ENCODE measurements at regions not wholly inside any gene's neighbourhood (a gene's known extent, or its start where the extent isn't known, plus 50 kb on each side); places are given as distances from the start of the nearest gene placed in this dataset.

DNA sequence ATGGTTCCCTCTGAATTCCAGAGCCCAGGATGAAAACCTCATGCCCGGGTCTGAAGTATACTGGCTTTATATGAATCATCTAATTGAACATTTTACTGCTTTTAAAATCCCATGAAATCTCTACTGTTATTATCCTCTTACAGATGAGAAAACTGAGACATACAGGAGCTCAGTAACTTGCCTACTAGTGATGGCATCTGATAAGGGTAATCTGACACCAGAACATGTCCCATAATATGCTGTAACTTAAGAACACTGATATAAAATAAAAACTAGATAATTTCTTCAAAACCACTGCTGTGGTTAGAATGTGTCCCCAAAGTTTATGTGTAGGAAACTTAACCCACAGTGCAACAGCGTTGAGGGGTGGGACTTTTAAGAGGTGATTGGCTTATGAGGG is 219.6 kb upstream of the TMTC1 start:
- H3K27me3 ChIP-seq (ENCODE audit: control insufficient read depth, insufficient read depth, low read length) = peaks cover 3% of the 10 kb centered on the region
- ATAC-seq (ENCODE audit: low read depth) = no peak
- ChIA-PET POLR2A (ENCODE audit: unreplicated experiment) (interaction anchor here (0.7 kb wide), 1 partner anchor 156 kb away, joined by 3 read pairs; no protein-coding TSS in a partner anchor), CTCF (no interaction called here)
- no peak overlapping the region for H4K8ac ChIP-seq (ENCODE audit: low read depth in 2 of 2, low read length in 2 of 2)
- H2BK5ac ChIP-seq (ENCODE audit: low read depth, low read length, poor library complexity, severe bottlenecking) = no peak overlapping the region
- H3K9me3 ChIP-seq (ENCODE audit: control insufficient read depth, insufficient read depth, low read length) = no peaks in the 10 kb centered on the region
- H2AFZ ChIP-seq (replicated peaks; ENCODE audit: low read length, poor library complexity) = no peak overlapping the region
- no peak overlapping the region for H4K91ac ChIP-seq (ENCODE audit: insufficient read depth, low read depth, low read length)
- no peak overlapping the region for H3K27ac ChIP-seq (ENCODE audit: insufficient read depth, low read length)
- no peak overlapping the region for H3K23ac ChIP-seq (ENCODE audit: low read depth, low read length)
- no peak overlapping the region for H2BK120ac ChIP-seq (ENCODE audit: low read depth, low read length)
- no peak for TF ChIP-seq RCOR1 (IDR thresholded peaks at IDR 0.05; ENCODE audit: insufficient replicate concordance, low read length)
- TF ChIP-seq POLR2A (IDR thresholded peaks at IDR 0.05; ENCODE audit: low read depth, low read length) = no peak
- no peak for TF ChIP-seq RFX5 (IDR thresholded peaks at IDR 0.05; ENCODE audit: low read depth, low read length)
- TF ChIP-seq CEBPB (IDR thresholded peaks at IDR 0.05; ENCODE audit: low read depth, low read length) = no peak
- no peak for TF ChIP-seq RAD21 (IDR thresholded peaks at IDR 0.05; ENCODE audit: low read length)
- TF ChIP-seq NFE2L2 (IDR thresholded peaks at IDR 0.05; ENCODE audit: low read depth, low read length) = no peak
- TF ChIP-seq, protein P1, sequence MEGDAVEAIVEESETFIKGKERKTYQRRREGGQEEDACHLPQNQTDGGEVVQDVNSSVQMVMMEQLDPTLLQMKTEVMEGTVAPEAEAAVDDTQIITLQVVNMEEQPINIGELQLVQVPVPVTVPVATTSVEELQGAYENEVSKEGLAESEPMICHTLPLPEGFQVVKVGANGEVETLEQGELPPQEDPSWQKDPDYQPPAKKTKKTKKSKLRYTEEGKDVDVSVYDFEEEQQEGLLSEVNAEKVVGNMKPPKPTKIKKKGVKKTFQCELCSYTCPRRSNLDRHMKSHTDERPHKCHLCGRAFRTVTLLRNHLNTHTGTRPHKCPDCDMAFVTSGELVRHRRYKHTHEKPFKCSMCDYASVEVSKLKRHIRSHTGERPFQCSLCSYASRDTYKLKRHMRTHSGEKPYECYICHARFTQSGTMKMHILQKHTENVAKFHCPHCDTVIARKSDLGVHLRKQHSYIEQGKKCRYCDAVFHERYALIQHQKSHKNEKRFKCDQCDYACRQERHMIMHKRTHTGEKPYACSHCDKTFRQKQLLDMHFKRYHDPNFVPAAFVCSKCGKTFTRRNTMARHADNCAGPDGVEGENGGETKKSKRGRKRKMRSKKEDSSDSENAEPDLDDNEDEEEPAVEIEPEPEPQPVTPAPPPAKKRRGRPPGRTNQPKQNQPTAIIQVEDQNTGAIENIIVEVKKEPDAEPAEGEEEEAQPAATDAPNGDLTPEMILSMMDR (conservative IDR thresholded peaks at IDR 0.05; ENCODE audit: low read depth, low read length) = no peak
- no peak overlapping the region for H2AK9ac ChIP-seq (replicated peaks; ENCODE audit: low read depth, low read length, poor library complexity)
- no peak overlapping the region for H3K4ac ChIP-seq (ENCODE audit: low read depth, low read length)
- no peaks in the 10 kb centered on the region for H3K9me1 ChIP-seq (ENCODE audit: insufficient read depth, low read length)
- H3K14ac ChIP-seq (replicated peaks; ENCODE audit: low read depth, low read length) = no peak overlapping the region
- H3K79me1 ChIP-seq (ENCODE audit: low read depth in 1 of 2, low read length in 2 of 2) = no peaks in the 10 kb centered on the region
- no peak overlapping the region for H3K4me3 ChIP-seq (ENCODE audit: insufficient read depth, low read depth, low read length)
- no peak overlapping the region for H3K56ac ChIP-seq (ENCODE audit: extremely low read depth, insufficient read depth, low read length)
- H3K36me3 ChIP-seq (ENCODE audit: control insufficient read depth, insufficient read depth, low read length) = no peaks in the 10 kb centered on the region
- H3K4me2 ChIP-seq (ENCODE audit: low read depth, low read length) = no peak overlapping the region
- dilution Hi-C loops (cut with HindIII; ENCODE audit: low sequenced_read_pairs, unreplicated experiment) = no loop called here
- no TSS peak for BruUV-seq (replicated peaks)
- H3K4me1 ChIP-seq (ENCODE audit: control insufficient read depth, insufficient read depth, low read length) = no peaks in the 10 kb centered on the region
- no peaks in the 10 kb centered on the region for H4K20me1 ChIP-seq (ENCODE audit: insufficient read depth, low read length)
- no peak overlapping the region for H2BK15ac ChIP-seq (ENCODE audit: low read depth, low read length)
- in situ Hi-C loops (cut with MboI; ENCODE audit: low sequenced_read_pairs) = no loop called here
- intact Hi-C loops (cut with micrococcal nuclease) = no loop called here
- no peak overlapping the region for H2AK5ac ChIP-seq (ENCODE audit: low read depth, low read length)
- no peak overlapping the region for H2BK20ac ChIP-seq (ENCODE audit: low read depth, low read length)
- no peak for DNase-seq
- no peak overlapping the region for H3K9ac ChIP-seq (ENCODE audit: low read depth, low read length)
- no peak overlapping the region for H4K5ac ChIP-seq (ENCODE audit: low read depth, low read length)
- H3K18ac ChIP-seq (ENCODE audit: low read depth, low read length) = no peak overlapping the region
- no CpG with 5 or more reads among the region's 2 CpGs for WGBS, 2 experiments (ENCODE audit: extremely low coverage in 2 of 2, insufficient read length in 1 of 2)
